Osteoblast (primary cell): ENCODE measurements at regions not wholly inside any gene's neighbourhood (a gene's known extent, or its start where the extent isn't known, plus 50 kb on each side); places are given as distances from the start of the nearest gene placed in this dataset.
"Not testable (repeated sequence)": the region's sequence is repeated elsewhere in the genome, so short reads cannot be mapped to it uniquely, and the experiment has no call there.

Experiments used
- DNase-seq: peaks from one replicate; pipeline ENCODE4 v3.0.0; 2011; ENCODE audit warnings: low spot score, mixed read lengths; ENCODE audit not compliant: insufficient read length; ENCODE audit errors: missing footprints
- H2AFZ ChIP-seq: 2 replicates; pipeline ENCODE4 v1.6.0; 2011; ENCODE audit warnings: mild to moderate bottlenecking, low read length
- H3K27ac ChIP-seq: 2 replicates; pipeline ENCODE4 v1.5.1; 2011; ENCODE audit warnings: mild to moderate bottlenecking, low read depth, low read length, moderate library complexity
- H3K27me3 ChIP-seq: 2 replicates; pipeline ENCODE4 v1.6.0; 2012; ENCODE audit warnings: mild to moderate bottlenecking, control low read depth, inconsistent platforms, low read length, moderate library complexity; ENCODE audit not compliant: insufficient read depth
- H3K36me3 ChIP-seq: 2 replicates; pipeline ENCODE4 v1.5.1; 2011; ENCODE audit warnings: mild to moderate bottlenecking, low read length, control low read depth, moderate library complexity; ENCODE audit not compliant: insufficient read depth
- H3K4me1 ChIP-seq: 2 replicates; pipeline ENCODE4 v1.5.1; 2011; ENCODE audit warnings: mild to moderate bottlenecking, low read length, control low read depth, moderate library complexity; ENCODE audit not compliant: insufficient read depth
- H3K4me2 ChIP-seq: 2 replicates; pipeline ENCODE4 v1.6.0; 2011; ENCODE audit warnings: mild to moderate bottlenecking, low read length; ENCODE audit not compliant: insufficient read depth
- H3K4me3 ChIP-seq: fragments of 200-600 bp; sonication (generic); 3 replicates; pipeline ENCODE4 v1.5.1; 2012; ENCODE audit warnings: mild to moderate bottlenecking, low read length, inconsistent platforms; ENCODE audit not compliant: insufficient read depth
- H3K79me2 ChIP-seq: 2 replicates; pipeline ENCODE4 v1.6.0; 2012; ENCODE audit warnings: mild to moderate bottlenecking, low read length, control low read depth, inconsistent platforms; ENCODE audit not compliant: insufficient read depth
- H3K9me3 ChIP-seq: 2 replicates; pipeline ENCODE4 v1.5.1; 2011; ENCODE audit warnings: low read depth, low read length, control low read depth
- H4K20me1 ChIP-seq: 2 replicates; pipeline ENCODE4 v1.6.0; 2012; ENCODE audit warnings: mild to moderate bottlenecking, low read length, control low read depth; ENCODE audit not compliant: insufficient read depth
- TF ChIP-seq, protein P1 (sequence below): IDR thresholded peaks from 2 replicates; pipeline ENCODE4 v1.5.1; 2011; ENCODE audit warnings: mild to moderate bottlenecking, low read depth, low read length, moderate library complexity; ENCODE audit errors: extremely low read depth

DNA sequence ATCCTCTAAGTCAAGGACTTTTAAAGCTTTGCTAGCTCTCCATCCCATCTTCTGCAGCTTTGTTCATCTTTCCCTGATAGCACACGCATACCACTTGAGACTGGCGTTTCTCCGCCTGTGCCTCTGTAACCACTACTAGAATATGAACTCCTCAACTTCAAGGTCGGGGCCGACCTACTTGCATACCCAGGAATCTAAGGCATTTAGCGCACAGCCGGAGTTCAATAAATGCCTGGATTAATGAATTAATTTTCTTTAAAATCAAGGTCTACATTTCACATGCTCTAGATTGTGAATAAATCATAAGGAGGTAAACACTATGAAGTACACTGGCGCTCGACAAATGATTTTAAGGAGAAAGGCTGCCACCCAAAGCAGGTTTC is 89.3 kb downstream of the HNRNPD start:
- H3K27me3 ChIP-seq, result no peaks in the 10 kb centered on the region
- H3K9me3 ChIP-seq, result no peaks in the 10 kb centered on the region
- no peaks in the 10 kb centered on the region for H4K20me1 ChIP-seq
- TF ChIP-seq, protein P1, sequence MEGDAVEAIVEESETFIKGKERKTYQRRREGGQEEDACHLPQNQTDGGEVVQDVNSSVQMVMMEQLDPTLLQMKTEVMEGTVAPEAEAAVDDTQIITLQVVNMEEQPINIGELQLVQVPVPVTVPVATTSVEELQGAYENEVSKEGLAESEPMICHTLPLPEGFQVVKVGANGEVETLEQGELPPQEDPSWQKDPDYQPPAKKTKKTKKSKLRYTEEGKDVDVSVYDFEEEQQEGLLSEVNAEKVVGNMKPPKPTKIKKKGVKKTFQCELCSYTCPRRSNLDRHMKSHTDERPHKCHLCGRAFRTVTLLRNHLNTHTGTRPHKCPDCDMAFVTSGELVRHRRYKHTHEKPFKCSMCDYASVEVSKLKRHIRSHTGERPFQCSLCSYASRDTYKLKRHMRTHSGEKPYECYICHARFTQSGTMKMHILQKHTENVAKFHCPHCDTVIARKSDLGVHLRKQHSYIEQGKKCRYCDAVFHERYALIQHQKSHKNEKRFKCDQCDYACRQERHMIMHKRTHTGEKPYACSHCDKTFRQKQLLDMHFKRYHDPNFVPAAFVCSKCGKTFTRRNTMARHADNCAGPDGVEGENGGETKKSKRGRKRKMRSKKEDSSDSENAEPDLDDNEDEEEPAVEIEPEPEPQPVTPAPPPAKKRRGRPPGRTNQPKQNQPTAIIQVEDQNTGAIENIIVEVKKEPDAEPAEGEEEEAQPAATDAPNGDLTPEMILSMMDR, result no peak
- H2AFZ ChIP-seq, result peak overlapping the region; percentile 71
- H3K4me3 ChIP-seq, result peak overlapping the region; percentile 66
- no peak overlapping the region for H3K27ac ChIP-seq
- peak overlapping the region; percentile 64 for H3K4me2 ChIP-seq
- peaks cover 4% of the 10 kb centered on the region for H3K4me1 ChIP-seq
- no peaks in the 10 kb centered on the region for H3K79me2 ChIP-seq
- no peak for DNase-seq
- H3K36me3 ChIP-seq, result no peaks in the 10 kb centered on the region

DNA sequence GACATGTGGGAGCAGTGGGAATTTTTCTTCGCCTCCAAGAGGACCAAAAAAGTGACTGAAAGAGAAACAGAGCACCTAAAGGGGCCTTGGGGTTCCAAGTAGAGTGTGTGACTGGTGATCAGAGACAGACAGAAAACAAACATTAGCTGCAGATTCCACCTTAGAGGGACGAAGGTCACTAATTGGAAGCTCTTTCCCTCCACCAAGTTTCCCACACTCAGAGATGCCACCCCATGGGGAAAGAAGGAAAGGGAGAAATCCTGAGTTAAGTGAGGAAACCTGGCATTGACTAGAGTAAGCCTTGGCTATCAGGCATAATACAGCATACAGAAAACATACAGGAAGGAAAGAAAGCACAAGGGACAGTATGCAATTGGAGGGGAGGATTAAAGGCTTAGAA is 90.9 kb downstream of the HNRNPD start:
- TF ChIP-seq, protein P1, result no peak
- Histone ChIP-seq H3K27me3 (no peaks in the 10 kb centered on the region), H3K36me3 (no peaks in the 10 kb centered on the region), H3K4me1 (peaks cover 4% of the 10 kb centered on the region), H3K27ac (no peak overlapping the region), H2AFZ (no peak overlapping the region), H3K79me2 (no peaks in the 10 kb centered on the region), H3K4me2 (no peak overlapping the region), H3K4me3 (no peak overlapping the region), H4K20me1 (no peaks in the 10 kb centered on the region), H3K9me3 (no peaks in the 10 kb centered on the region)
- DNase-seq, result no peak

DNA sequence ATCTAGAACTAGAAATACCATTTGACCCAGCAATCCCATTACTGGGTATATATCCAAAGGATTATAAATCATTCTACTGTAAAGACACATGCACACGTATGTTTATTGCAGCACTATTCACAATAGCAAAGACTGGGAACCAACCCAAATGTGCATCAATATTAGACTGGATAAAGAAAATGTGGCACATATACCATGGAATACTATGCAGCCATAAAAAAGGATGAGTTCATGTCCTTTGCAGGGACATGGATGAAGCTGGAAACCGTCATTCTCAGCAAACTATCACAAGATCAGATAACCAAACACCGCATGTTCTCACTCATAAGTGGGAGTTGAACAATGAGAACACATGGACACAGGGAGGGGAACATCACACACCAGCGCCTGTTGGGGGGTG is 94.2 kb downstream of the HNRNPD start:
- H3K27ac ChIP-seq, H3K27me3 ChIP-seq, H3K4me3 ChIP-seq, H4K20me1 ChIP-seq, H3K79me2 ChIP-seq, H3K4me1 ChIP-seq, H3K36me3 ChIP-seq, H2AFZ ChIP-seq, H3K4me2 ChIP-seq, H3K9me3 ChIP-seq, DNase-seq: not testable (repeated sequence)

DNA sequence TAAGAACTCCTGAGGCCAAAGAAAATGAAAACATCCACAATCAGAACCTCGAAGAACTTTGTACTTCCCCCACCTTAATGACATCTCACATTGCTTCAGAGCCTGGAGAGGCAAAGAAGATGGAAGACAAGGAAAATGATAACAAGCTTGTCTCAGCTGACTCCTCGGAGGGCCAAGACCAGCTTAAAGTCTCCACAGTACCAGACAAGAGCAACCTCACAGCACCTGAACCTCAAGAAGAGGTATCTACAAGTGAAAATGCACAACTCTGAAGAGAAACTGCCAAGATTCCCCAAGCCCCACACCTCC is 97.5 kb downstream of the HNRNPD start:
- Histone ChIP-seq H3K27me3 (no peaks in the 10 kb centered on the region), H3K4me3 (no peak overlapping the region), H3K79me2 (no peaks in the 10 kb centered on the region), H3K27ac (no peak overlapping the region), H3K4me2 (no peak overlapping the region), H3K9me3 (no peaks in the 10 kb centered on the region), H2AFZ (no peak overlapping the region), H3K36me3 (no peaks in the 10 kb centered on the region), H4K20me1 (no peaks in the 10 kb centered on the region), H3K4me1 (no peaks in the 10 kb centered on the region)
- TF ChIP-seq, protein P1, result no peak
- DNase-seq, result no peak
